ENCODE measurements at regions not wholly inside any gene's neighbourhood (a gene's known extent, or its start where the extent isn't known, plus 50 kb on each side); places are given as distances from the start of the nearest gene placed in this dataset.

- H3K4me3 ChIP-seq (ENCODE audit: extremely low read depth in 1 of 4, insufficient read depth in 2 of 4, low read depth in 3 of 4, low read length in 4 of 4) = no peak overlapping the region
- no peak overlapping the region for H3K23ac ChIP-seq (ENCODE audit: insufficient read length)
- H3K79me2 ChIP-seq (ENCODE audit: control insufficient read depth in 1 of 2, insufficient read depth in 2 of 2, low read length in 2 of 2) = no peaks in the 10 kb centered on the region
- H2AFZ ChIP-seq (ENCODE audit: low read length) = no peak overlapping the region
- no peak overlapping the region for H2BK120ac ChIP-seq (replicated peaks; ENCODE audit: low read depth, low read length)
- 85% methylated on average over 7 of the region's 7 CpGs; no CpG with 5 or more reads in 1 of the 2 experiments for WGBS, 2 experiments (ENCODE audit: extremely low coverage in 1 of 2, insufficient coverage in 1 of 2, insufficient read length in 1 of 2, insufficient replicate concordance in 2 of 2, low coverage in 1 of 2, low lambda C conversion rate in 2 of 2, missing lambda C conversion rate in 1 of 2)
- H3K4ac ChIP-seq (replicated peaks; ENCODE audit: insufficient read length, low read depth, low read length) = no peak overlapping the region
- no peaks in the 10 kb centered on the region for H3K36me3 ChIP-seq (ENCODE audit: control insufficient read depth in 2 of 4, insufficient read depth in 4 of 4, low read length in 3 of 4)
- CTCF ChIA-PET (ENCODE audit: partially characterized antibody) = no interaction called here
- H4K91ac ChIP-seq (replicated peaks; ENCODE audit: insufficient read length, low read length) = no peak overlapping the region
- H3K14ac ChIP-seq (ENCODE audit: insufficient read length) = no peak overlapping the region
- H3K27ac ChIP-seq (ENCODE audit: low read depth, low read length) = no peak overlapping the region
- H2BK20ac ChIP-seq (ENCODE audit: low read length) = no peak overlapping the region
- H2AK5ac ChIP-seq (ENCODE audit: low read depth, low read length) = no peak overlapping the region
- no peak overlapping the region for H2BK12ac ChIP-seq (ENCODE audit: low read depth, low read length)
- H3K18ac ChIP-seq (ENCODE audit: extremely low read depth, low read length) = no peak overlapping the region
- POLR2A ChIA-PET (ENCODE audit: partially characterized antibody) = no interaction called here
- no peaks in the 10 kb centered on the region for H3K9me3 ChIP-seq (ENCODE audit: insufficient read depth in 2 of 2, low read depth in 1 of 2, low read length in 1 of 2)
- no peak overlapping the region for H2BK15ac ChIP-seq (ENCODE audit: low read length)
- no peak overlapping the region for H2BK5ac ChIP-seq (ENCODE audit: low read depth, low read length)
- H3K9ac ChIP-seq (replicated peaks in 1 of 4; ENCODE audit: extremely low read depth in 1 of 4, low read depth in 3 of 4, low read length in 3 of 4) = no peak overlapping the region
- H3K56ac ChIP-seq (replicated peaks; ENCODE audit: insufficient read length, low read depth, low read length) = no peak overlapping the region
- H3K27me3 ChIP-seq (replicated peaks in 1 of 4; ENCODE audit: control insufficient read depth in 3 of 4, extremely low read depth in 1 of 4, insufficient read depth in 3 of 4, low read length in 3 of 4) = no peaks in the 10 kb centered on the region
- DNase-seq (ENCODE audit: low read depth in 1 of 2, low spot score in 2 of 2) = no peak
- H3K4me2 ChIP-seq (ENCODE audit: insufficient read depth in 1 of 2, low read depth in 2 of 2, low read length in 2 of 2) = no peak overlapping the region
- no peaks in the 10 kb centered on the region for H4K20me1 ChIP-seq (replicated peaks in 1 of 2; ENCODE audit: control insufficient read depth in 1 of 2, insufficient read depth in 2 of 2, low read length in 2 of 2)
- no peak overlapping the region for H4K5ac ChIP-seq (ENCODE audit: insufficient read length, low read depth, low read length)
- no peak for FAIRE-seq
- no peaks in the 10 kb centered on the region for H3K4me1 ChIP-seq (replicated peaks in 1 of 4; ENCODE audit: control insufficient read depth in 3 of 4, insufficient read depth in 4 of 4, low read length in 3 of 4)
- H3K79me1 ChIP-seq (ENCODE audit: low read depth, low read length) = no peaks in the 10 kb centered on the region
- no peak overlapping the region for H4K8ac ChIP-seq (ENCODE audit: extremely low read depth, insufficient read depth, low read length)
- H3K23me2 ChIP-seq (ENCODE audit: low read depth, low read length) = no peaks in the 10 kb centered on the region; the same call in 1 of the 2 replicates
- TF ChIP-seq POU5F1 (IDR thresholded peaks at IDR 0.05; ENCODE audit: low read depth, low read length) = no peak
- no peak for TF ChIP-seq ATF3 (IDR thresholded peaks at IDR 0.05; ENCODE audit: insufficient read depth, low read depth, low read length)
- TF ChIP-seq SP2 (IDR thresholded peaks at IDR 0.05; ENCODE audit: low read length) = no peak
- no peak for TF ChIP-seq MAX (IDR thresholded peaks at IDR 0.05)
- TF ChIP-seq POLR2A (IDR thresholded peaks at IDR 0.05; ENCODE audit: control extremely low read depth in 1 of 2, low read depth in 2 of 2, low read length in 2 of 2) = no peak
- TF ChIP-seq PHF8 (conservative IDR thresholded peaks at IDR 0.05; ENCODE audit: low read depth, low read length) = no peak
- no peak for TF ChIP-seq BCL11A (IDR thresholded peaks at IDR 0.05; ENCODE audit: low read depth in 2 of 2, low read length in 2 of 2)
- TF ChIP-seq RFX5 (IDR thresholded peaks at IDR 0.05; ENCODE audit: borderline replicate concordance, low read depth, low read length) = no peak
- TF ChIP-seq SIN3A (conservative IDR thresholded peaks at IDR 0.05 in 1 of 2, IDR thresholded peaks at IDR 0.05 in 1 of 2; ENCODE audit: low read depth in 1 of 2, low read length in 2 of 2) = no peak
- no peak for TF ChIP-seq HDAC2 (IDR thresholded peaks at IDR 0.05; ENCODE audit: borderline replicate concordance in 1 of 2, low read depth in 2 of 2, low read length in 2 of 2)
- TF ChIP-seq SP1 (IDR thresholded peaks at IDR 0.05; ENCODE audit: low read depth, low read length) = no peak
- TF ChIP-seq CBX8 (IDR thresholded peaks at IDR 0.05; ENCODE audit: borderline replicate concordance, low read depth, low read length) = no peak
Measured at GRCh38 chr6:135693811-135694370, 157.6 kb upstream of the PDE7B start.
